ENCODE measurements at regions not wholly inside any gene's neighbourhood (a gene's known extent, or its start where the extent isn't known, plus 50 kb on each side); places are given as distances from the start of the nearest gene placed in this dataset.

GRCh38 chr5:26569241-26569928 lies 469.0 kb downstream of the CDH9 start (continued):
- TF ChIP-seq, protein P1, sequence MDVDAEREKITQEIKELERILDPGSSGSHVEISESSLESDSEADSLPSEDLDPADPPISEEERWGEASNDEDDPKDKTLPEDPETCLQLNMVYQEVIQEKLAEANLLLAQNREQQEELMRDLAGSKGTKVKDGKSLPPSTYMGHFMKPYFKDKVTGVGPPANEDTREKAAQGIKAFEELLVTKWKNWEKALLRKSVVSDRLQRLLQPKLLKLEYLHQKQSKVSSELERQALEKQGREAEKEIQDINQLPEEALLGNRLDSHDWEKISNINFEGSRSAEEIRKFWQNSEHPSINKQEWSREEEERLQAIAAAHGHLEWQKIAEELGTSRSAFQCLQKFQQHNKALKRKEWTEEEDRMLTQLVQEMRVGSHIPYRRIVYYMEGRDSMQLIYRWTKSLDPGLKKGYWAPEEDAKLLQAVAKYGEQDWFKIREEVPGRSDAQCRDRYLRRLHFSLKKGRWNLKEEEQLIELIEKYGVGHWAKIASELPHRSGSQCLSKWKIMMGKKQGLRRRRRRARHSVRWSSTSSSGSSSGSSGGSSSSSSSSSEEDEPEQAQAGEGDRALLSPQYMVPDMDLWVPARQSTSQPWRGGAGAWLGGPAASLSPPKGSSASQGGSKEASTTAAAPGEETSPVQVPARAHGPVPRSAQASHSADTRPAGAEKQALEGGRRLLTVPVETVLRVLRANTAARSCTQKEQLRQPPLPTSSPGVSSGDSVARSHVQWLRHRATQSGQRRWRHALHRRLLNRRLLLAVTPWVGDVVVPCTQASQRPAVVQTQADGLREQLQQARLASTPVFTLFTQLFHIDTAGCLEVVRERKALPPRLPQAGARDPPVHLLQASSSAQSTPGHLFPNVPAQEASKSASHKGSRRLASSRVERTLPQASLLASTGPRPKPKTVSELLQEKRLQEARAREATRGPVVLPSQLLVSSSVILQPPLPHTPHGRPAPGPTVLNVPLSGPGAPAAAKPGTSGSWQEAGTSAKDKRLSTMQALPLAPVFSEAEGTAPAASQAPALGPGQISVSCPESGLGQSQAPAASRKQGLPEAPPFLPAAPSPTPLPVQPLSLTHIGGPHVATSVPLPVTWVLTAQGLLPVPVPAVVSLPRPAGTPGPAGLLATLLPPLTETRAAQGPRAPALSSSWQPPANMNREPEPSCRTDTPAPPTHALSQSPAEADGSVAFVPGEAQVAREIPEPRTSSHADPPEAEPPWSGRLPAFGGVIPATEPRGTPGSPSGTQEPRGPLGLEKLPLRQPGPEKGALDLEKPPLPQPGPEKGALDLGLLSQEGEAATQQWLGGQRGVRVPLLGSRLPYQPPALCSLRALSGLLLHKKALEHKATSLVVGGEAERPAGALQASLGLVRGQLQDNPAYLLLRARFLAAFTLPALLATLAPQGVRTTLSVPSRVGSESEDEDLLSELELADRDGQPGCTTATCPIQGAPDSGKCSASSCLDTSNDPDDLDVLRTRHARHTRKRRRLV (CRISPR knock-in tag; IDR thresholded peaks at IDR 0.05) = no peak
- no peak for TF ChIP-seq SMAD3 (CRISPR knock-in tag; IDR thresholded peaks at IDR 0.05)
- no peak for TF ChIP-seq PLRG1 (conservative IDR thresholded peaks at IDR 0.05)

DNA sequence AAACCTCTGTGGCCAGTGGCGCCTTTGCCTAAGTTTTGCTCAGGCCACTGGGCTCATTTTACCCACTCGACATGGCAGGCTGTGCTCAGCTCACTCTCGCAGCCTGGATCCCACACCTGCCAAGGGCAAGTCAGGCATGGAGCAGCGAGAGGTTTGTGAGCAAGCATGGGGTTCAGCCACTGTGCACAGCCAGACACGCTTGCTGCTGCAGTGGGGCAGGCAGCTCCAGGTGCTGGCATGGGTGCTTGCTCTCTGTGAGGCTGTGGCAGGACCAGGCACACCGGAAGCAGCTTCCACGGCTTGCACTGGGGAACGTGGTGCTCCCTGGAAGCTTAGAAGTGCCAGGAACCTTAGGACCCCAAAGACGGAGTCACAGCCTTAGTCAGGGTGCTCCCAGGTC lies 470.1 kb downstream of the CDH9 start:
- CTCF ChIA-PET (ENCODE audit: low intra/inter-chr PET ratio, low total read pairs) = no interaction called here
- Histone ChIP-seq H3K9ac (ENCODE audit: insufficient read depth, low read depth, low read length) (no peak overlapping the region), H3K4me2 (ENCODE audit: low read depth, low read length) (no peak overlapping the region), H3K4me1 (ENCODE audit: insufficient read depth, low read length) (no peaks in the 10 kb centered on the region), H3K4me3 (replicated peaks in 1 of 3; ENCODE audit: insufficient read depth in 1 of 3, low read depth in 2 of 3, low read length in 3 of 3) (no peak overlapping the region), H4K20me1 (ENCODE audit: insufficient read depth, low read length) (no peaks in the 10 kb centered on the region), H2AFZ (ENCODE audit: low read length) (no peak overlapping the region), H3K27ac (ENCODE audit: extremely low read length, insufficient read depth, low read length) (no peak overlapping the region), H3K9me3 (ENCODE audit: low read length) (no peaks in the 10 kb centered on the region), H3K36me3 (replicated peaks in 1 of 2; ENCODE audit: control insufficient read depth in 1 of 2, insufficient read depth in 2 of 2, low read length in 2 of 2) (no peaks in the 10 kb centered on the region), H3K79me2 (ENCODE audit: insufficient read depth, low read length) (no peaks in the 10 kb centered on the region), H3K27me3 (ENCODE audit: control insufficient read depth in 1 of 2, insufficient read depth in 2 of 2, low read length in 2 of 2) (no peaks in the 10 kb centered on the region)
- no TSS peak for BruUV-seq (replicated peaks)
- DNase-seq (ENCODE audit: low spot score) (no peak), ATAC-seq (no peak), FAIRE-seq (no peak)
- 5% methylated on average over 5 of the region's 9 CpGs for WGBS (ENCODE audit: low lambda C conversion rate)
- in situ Hi-C loops (cut with HindIII; ENCODE audit: extremely low pct_ligation_motif_present, low pct_unique_long_range_greater_than_20kb) (no loop called here), intact Hi-C loops (cut with micrococcal nuclease; ENCODE audit: unreplicated experiment) (no loop called here)
- POLR2A ChIA-PET = no interaction called here
- TF ChIP-seq, protein P2, sequence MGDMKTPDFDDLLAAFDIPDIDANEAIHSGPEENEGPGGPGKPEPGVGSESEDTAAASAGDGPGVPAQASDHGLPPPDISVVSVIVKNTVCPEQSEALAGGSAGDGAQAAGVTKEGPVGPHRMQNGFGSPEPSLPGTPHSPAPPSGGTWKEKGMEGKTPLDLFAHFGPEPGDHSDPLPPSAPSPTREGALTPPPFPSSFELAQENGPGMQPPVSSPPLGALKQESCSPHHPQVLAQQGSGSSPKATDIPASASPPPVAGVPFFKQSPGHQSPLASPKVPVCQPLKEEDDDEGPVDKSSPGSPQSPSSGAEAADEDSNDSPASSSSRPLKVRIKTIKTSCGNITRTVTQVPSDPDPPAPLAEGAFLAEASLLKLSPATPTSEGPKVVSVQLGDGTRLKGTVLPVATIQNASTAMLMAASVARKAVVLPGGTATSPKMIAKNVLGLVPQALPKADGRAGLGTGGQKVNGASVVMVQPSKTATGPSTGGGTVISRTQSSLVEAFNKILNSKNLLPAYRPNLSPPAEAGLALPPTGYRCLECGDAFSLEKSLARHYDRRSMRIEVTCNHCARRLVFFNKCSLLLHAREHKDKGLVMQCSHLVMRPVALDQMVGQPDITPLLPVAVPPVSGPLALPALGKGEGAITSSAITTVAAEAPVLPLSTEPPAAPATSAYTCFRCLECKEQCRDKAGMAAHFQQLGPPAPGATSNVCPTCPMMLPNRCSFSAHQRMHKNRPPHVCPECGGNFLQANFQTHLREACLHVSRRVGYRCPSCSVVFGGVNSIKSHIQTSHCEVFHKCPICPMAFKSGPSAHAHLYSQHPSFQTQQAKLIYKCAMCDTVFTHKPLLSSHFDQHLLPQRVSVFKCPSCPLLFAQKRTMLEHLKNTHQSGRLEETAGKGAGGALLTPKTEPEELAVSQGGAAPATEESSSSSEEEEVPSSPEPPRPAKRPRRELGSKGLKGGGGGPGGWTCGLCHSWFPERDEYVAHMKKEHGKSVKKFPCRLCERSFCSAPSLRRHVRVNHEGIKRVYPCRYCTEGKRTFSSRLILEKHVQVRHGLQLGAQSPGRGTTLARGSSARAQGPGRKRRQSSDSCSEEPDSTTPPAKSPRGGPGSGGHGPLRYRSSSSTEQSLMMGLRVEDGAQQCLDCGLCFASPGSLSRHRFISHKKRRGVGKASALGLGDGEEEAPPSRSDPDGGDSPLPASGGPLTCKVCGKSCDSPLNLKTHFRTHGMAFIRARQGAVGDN (CRISPR knock-in tag; IDR thresholded peaks at IDR 0.05) = no peak
- no peak for TF ChIP-seq SIN3A (IDR thresholded peaks at IDR 0.05; ENCODE audit: borderline replicate concordance, low read depth, low read length)
- TF ChIP-seq FIP1L1 (IDR thresholded peaks at IDR 0.05; ENCODE audit: borderline replicate concordance, insufficient read depth, low read depth, low read length) = no peak
- TF ChIP-seq, protein P3, sequence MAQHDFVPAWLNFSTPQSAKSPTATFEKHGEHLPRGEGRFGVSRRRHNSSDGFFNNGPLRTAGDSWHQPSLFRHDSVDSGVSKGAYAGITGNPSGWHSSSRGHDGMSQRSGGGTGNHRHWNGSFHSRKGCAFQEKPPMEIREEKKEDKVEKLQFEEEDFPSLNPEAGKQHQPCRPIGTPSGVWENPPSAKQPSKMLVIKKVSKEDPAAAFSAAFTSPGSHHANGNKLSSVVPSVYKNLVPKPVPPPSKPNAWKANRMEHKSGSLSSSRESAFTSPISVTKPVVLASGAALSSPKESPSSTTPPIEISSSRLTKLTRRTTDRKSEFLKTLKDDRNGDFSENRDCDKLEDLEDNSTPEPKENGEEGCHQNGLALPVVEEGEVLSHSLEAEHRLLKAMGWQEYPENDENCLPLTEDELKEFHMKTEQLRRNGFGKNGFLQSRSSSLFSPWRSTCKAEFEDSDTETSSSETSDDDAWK (CRISPR knock-in tag; IDR thresholded peaks at IDR 0.05) = no peak
- no peak for TF ChIP-seq ZNF225 (CRISPR knock-in tag; IDR thresholded peaks at IDR 0.05)
